Mesenteric fat pad (tissue), 1 donor: ENCODE measurements at regions not wholly inside any gene's neighbourhood (a gene's known extent, or its start where the extent isn't known, plus 50 kb on each side); places are given as distances from the start of the nearest gene placed in this dataset.
"Not testable (repeated sequence)": the region's sequence is repeated elsewhere in the genome, so short reads cannot be mapped to it uniquely, and the experiment has no call there.

ENCODE experiments used
- DNase-seq: peaks from one replicate; pipeline ENCODE4 v3.0.0-alpha.2; 2020; ENCODE audit warnings: low spot score
- donor health status: DM: yes; HTN: yes; CAD: no.

- DNase-seq = no peak
Measured at GRCh38 chr2:53536583-53537361, 230.8 kb upstream of the CHAC2 start.

GRCh38 chr2:53535234-53535840 is 232.3 kb upstream of the CHAC2 start:
- no peak for DNase-seq

DNA sequence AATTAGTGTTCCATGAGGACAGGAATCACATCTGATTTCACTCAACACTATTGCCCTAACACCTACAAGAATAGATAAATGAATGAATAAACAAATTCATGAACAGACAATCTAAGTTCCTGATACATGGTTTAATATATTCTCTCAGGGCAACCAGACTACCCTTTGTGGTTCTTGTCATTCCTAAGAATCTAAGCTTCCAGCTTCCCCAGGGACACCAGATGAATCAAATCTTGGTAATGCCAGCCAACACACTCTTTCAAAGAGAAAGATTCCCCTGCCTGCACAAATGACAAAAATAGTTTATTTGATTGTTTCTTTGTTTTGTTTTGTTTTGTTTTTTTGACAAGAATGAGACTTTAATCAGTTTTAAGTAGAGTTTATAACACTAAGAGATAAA is 237.5 kb upstream of the CHAC2 start:
- DNase-seq = no peak

GRCh38 chr2:53527056-53527455 is 240.5 kb upstream of the CHAC2 start:
- no peak for DNase-seq

DNA sequence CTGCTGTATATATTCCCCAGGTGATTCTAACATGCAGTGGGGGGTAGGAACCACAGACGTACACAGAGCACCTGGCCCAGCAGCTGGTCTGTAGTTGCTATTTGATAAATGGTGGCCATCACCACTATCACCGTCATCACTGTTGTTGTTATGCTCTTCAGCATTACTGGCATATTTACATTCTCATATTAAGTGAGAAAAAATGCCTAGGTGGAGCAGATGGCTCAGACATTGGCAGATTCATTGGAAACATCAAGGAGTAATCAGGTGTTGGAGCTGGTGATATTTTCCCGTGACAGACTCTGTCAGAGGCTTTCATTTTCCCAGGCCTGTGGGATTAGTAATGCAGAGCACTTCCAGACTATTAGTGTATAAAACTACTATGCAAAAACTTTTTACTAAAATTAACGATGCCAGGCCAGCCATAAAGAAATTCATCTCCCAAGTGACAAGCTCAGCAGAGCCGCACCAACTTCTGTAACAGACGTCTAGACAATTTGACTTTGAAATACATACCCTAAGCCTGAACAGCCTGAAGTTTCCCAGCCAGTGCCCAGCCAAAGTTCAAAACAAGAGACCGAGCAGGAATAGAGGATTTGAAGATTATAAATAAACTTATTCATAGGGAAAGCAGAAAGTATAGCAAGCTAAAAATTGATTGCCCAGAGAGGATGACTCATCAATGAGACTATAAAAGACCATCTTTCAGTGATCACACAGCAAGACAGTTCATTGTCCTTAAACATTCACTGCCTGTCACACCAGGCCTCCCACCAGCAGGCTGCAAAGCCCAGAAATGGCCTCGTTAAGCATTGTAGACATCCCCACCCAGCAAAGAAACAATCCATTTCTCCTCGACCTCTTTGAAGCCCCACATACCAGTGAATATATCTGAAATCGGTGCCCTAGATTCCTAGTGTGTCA is 247.4 kb upstream of the CHAC2 start:
- no peak for DNase-seq

DNA sequence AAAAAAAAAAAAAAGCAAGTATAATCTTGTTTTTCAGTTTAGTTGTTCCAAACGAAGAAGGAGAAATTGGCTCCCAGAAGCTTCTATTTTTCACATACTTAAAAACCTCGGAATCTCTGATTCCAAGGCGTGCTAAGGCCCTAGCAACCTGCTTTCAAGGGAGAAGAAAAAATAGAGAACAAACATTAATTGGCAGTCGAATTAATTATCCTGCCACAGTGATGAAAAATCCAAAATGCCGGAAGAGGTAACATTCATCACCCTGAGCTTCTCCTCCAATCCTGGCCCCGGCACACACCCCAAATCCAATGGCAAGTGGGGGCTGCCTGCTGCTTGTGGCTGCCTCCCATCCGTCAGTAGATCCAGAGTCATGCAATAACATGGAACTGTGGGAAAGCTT is 250.2 kb upstream of the CHAC2 start:
- no peak for DNase-seq

GRCh38 chr2:53516650-53517049 is 251.0 kb upstream of the CHAC2 start:
- no peak for DNase-seq

DNA sequence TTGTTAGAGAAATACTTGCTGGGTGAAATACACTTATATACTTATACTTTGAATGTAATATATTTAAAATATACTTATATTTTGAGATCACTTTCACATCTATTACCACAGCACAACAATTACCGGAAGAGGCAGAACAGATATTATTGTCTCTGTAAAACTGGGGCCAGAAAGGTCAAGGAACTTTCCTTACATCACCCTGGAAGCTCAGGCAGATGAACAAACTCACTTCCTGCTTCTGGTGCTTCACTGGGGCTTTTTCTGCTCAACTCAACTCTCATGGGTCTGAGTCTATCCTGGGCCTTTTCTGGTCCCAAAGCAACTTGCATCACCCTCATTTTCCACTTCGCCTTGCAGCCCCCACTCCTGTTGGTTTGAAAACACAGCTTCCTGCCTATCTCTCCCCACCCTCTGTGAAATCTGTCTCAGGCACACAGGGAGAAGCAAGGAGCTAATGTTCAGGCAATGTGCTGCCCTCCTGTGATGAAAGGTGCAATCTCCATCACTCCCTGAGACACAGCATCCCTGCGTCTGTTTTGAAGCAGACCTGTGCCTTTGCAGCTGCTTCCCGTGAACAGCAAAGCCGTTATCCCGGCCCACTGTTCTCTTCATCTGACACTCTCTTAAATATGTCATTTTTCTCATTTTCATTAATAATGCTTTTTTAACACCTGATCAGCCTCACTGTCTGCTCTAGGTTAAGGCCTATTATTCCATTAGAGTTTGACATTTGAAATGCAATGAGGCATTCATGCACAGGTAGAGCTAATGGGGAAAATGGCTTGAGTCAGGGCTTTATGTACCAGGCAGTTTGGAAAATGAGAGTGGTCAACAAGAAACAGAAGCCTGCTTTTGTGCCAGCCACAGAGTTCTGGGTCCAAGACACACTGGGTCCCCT is 251.9 kb upstream of the CHAC2 start:
- no peak for DNase-seq

GRCh38 chr2:53513167-53513666 is 254.4 kb upstream of the CHAC2 start:
- no peak for DNase-seq

DNA sequence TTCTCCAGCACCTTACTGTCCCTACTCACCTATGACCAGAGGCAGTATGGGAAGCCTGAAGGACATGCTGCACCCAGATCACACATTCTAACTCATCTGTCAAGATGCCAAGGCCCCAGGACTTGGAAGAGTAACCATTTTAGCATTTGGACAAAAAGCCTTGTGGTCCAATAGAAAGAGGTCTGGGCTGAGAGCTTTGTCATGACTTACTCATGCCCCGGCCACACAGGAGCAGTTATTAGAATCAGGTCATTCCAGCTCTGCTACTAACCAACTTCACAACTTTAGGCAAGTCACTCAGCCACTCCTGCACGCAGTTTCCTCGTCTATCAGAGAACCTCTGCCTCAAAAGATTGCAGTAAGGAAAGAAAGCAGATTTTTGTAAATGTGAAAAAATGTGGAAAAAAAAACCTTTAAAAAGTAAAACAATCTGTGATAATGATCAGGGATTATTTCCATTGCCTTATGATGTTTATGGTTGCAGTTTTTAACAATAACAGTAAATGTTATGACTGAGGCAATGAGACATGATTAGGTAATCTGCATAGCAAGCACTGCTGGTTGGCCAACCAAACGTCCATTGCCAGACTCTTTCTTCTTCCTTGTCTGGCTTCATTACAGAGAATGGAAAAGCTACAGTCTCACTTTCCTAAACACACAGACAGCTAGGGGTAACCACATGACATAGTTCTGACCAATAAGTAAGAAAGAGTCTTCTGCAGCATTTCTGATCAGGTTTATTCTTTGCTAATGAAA is 255.4 kb upstream of the CHAC2 start:
- DNase-seq = no peak

DNA sequence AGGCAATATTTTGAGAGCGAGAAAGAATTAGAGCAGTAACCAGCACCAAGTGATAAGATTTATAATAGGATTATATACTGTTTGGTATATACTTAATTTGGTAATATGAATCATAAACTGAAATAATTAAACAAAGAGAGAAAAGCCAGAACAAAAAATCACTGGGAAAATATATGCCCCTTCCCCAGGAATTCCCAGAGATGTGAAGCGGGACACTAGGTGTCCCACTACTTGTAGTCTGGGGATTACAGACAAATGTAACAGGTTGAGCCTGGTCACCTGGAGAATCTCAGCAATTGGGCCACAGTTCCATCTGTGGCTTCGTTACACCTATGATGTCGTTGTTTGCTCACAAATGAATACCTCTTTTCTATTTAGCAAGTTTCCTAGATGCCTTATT is 256.1 kb upstream of the CHAC2 start:
- no peak for DNase-seq

DNA sequence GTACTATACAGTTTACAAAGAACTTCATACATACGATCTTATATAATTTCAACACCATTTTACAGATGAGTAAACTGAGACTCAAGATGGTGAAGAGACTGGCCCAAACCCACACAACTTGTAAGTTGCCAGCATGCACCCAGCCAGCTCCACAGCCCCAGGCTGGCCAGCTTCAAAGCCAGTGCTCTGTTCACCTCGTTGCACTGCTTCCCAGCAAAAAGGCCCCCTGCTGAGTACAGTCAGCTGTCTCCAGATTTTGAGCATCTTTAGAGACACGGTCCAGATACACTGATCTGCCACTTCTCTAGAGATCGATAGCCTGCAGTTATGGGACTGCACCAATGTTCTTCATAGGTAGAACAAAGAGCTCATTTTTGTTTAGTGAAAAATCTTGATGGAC is 257.2 kb upstream of the CHAC2 start:
- DNase-seq = no peak

DNA sequence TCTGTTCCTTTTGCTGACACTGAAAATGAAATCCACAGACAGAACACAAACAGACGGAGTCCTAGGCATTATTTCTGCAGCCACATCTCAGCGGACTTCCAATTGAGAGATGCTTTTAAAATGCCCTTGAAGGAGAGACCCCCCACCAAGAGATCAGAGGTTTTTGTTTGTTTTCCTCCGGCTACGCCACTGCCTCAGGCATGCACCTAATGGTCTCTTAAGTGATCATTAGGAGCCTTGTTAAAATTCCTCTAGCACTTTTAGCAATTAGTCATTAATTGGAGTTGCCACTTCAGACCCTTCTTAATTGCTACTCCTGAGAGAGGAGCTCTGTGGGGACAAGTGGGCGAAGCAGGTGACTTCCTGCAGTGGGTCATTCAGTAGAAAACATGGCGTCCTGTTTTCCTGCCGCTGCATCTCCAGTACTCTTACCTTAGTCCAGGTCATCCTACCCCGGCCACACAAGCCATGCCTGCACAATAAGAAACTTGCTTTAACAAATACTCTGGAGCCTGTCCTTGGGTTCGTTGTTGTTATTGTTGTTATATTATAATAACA is 257.7 kb upstream of the CHAC2 start:
- no peak for DNase-seq

GRCh38 chr2:53508667-53509066 is 258.9 kb upstream of the CHAC2 start:
- DNase-seq = no peak

DNA sequence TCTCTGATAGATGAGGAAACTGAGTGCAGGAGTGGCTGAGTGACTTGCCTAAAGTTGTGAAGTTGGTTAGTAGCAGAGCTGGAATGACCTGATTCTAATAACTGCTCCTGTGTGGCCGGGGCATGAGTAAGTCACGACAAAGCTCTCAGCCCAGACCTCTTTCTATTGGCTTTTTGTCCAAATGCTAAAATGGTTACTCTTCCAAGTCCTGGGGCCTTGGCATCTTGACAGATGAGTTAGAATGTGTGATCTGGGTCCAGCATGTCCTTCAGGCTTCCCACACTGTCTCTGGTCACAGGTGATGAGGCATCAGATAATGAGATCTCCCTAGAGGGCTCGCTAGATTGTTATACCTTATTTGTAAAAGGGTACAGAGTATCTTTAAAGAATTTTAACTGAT is 260.5 kb upstream of the CHAC2 start:
- not testable (repeated sequence) for DNase-seq

DNA sequence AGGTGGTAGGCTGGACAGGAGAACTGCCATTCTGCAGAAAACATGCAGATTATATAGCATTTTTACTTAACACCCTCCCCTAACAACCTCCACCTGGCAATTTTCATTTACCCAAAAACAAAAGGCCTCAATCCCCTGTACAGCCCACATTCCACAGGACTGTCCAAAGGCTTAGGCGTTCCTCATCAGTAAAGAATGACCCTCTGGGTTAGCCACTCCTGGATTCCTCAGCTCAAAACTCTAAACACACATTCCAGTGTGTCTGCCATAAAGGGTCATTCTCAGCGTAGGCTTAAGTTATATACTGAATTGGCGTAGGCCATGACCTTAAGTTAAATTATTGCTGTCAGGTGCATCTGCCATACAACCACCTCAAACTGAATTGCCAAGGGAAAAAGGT is 261.8 kb upstream of the CHAC2 start:
- no peak for DNase-seq

DNA sequence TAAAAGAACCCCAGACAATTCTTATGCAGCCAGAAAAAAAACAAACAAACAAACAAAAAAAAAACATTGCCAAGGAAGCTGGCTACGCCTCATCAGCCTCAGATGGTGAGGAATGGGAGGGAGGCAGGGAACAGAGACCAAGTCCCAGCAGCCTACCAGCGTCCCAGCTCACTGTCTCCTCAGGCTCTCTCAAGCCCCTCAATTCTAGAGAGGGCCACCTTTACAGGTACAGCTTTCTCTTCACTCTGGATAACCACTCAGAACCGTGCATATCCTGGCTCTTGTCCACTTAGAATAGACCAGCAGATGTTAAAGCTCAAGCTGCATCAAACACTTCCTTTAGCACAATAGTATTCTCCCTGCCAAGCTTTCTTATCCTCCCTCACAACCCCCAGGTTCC is 263.1 kb upstream of the CHAC2 start:
- DNase-seq = no peak

GRCh38 chr2:53500181-53500580 is 267.4 kb upstream of the CHAC2 start:
- no peak for DNase-seq

DNA sequence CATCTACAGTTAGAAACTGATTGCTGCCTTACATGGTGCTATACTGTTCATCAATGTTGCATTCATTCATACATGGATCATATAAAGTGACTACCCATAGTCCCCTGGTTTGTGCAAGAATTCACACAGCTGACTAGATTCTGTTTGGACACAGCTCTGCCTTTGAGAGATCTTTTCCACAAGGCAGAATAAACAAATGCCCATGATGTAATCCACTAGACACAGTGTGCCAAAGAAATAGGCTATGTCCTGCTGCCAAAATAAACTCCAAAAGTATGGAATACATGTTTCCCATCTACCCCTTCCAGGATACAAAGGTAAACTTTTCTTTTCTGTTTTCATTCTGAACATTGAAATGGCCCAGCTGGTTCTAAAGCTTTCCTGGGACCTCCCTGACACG is 269.4 kb upstream of the CHAC2 start:
- no peak for DNase-seq

DNA sequence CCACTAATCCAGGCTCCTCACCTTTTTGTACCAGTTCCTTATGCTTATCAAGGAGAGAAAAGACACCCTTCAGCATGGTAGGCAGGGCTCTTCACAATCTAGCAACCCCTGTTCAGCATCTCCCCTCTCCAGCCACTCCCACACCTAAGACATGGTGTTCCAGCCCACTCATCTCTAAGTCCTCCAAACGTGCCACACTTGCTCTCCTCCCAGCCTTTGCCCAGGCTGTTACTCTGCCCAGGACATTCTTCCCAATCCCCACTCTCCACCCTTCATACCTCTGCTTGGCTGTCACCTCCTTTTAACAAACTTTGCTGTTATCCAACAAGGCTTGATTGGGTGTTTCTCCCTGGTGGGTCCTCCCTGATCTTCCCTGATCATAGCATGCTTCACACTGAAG is 270.6 kb upstream of the CHAC2 start:
- DNase-seq = no peak
